ENCODE measurements at regions not wholly inside any gene's neighbourhood (a gene's known extent, or its start where the extent isn't known, plus 50 kb on each side); places are given as distances from the start of the nearest gene placed in this dataset.
"Not testable (repeated sequence)": the region's sequence is repeated elsewhere in the genome, so short reads cannot be mapped to it uniquely, and the experiment has no call there.

DNA sequence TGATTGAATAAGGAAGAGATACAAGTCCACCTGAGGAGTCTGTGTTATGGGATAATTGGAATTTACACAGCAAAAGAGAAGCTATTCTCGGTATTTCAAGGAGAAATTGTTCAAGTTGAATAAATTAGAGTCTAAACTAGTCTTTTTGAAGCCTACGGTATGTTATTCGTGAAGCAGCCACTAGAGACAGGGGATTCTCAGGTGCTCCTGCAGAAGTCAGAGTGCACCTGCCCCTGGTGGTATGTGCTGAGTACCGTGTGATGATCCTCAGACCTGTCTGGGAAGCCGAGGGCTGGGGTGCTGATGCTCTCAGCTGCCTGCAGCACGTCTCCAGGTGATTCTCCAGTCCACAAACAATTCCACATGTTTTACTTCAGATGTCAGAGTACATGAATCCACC, 1171.7 kb downstream of the RPIA start:
- POLR2A ChIA-PET = not testable (repeated sequence)

DNA sequence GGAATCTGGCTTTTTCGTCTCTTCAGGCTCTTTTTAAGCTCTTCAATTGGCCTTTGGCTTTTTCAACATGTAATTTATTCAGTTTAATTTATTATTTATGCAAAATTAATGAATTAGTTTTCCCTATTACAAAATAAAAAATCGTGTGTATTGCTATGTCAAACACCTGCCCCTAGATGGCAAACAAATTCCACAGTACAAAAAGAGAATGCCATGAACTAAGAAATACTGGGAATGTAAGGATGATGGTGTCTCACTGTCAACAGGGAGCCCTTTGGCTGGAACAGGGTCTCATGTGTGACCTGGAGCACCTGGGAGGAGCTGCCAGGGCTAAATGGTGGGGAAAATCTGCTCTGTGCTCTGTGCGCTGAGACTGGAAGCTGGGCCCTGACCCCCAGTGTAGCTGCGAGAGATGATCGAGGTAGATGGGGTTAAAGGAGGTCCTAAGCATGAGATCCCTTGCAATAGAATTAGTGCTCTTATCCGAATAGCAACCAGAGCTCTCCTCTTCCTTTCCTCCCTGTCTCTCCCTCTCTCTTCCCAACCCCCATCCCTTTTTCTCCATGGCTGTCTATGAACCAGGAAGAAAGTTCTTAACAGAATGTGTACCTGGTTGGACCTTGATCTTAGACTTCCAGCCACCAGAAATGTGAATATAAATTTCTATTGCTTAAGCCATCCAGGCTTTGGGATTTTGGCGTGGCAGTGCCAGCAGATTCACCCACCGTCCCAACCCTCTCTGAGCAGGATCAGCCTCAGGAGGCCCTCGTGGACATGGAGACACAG, 1183.5 kb downstream of the RPIA start:
- DNase-seq (ENCODE audit: low spot score); H3K9me3 ChIP-seq (ENCODE audit: low read length); H3K9me2 ChIP-seq (ENCODE audit: insufficient read depth, low read length); intact Hi-C loops (cut with micrococcal nuclease; ENCODE audit: unreplicated experiment); BruUV-seq (replicated peaks); H2AFZ ChIP-seq (ENCODE audit: low read length); H4K20me1 ChIP-seq (ENCODE audit: insufficient read depth, low read length); H3K4me2 ChIP-seq (ENCODE audit: low read length); CTCF ChIA-PET (ENCODE audit: unreplicated experiment); H3K27ac ChIP-seq (ENCODE audit: low read depth, low read length, poor library complexity, severe bottlenecking); POLR2A ChIA-PET; H3K79me2 ChIP-seq (ENCODE audit: insufficient read depth, low read depth, low read length); H3K4me3 ChIP-seq (ENCODE audit: low read depth, low read length, poor library complexity, severe bottlenecking); H3K36me3 ChIP-seq (ENCODE audit: insufficient read depth, low read length); H3K4me1 ChIP-seq (ENCODE audit: insufficient read depth, low read length, poor library complexity, severe bottlenecking): not testable (repeated sequence)
- TF ChIP-seq, protein P1, sequence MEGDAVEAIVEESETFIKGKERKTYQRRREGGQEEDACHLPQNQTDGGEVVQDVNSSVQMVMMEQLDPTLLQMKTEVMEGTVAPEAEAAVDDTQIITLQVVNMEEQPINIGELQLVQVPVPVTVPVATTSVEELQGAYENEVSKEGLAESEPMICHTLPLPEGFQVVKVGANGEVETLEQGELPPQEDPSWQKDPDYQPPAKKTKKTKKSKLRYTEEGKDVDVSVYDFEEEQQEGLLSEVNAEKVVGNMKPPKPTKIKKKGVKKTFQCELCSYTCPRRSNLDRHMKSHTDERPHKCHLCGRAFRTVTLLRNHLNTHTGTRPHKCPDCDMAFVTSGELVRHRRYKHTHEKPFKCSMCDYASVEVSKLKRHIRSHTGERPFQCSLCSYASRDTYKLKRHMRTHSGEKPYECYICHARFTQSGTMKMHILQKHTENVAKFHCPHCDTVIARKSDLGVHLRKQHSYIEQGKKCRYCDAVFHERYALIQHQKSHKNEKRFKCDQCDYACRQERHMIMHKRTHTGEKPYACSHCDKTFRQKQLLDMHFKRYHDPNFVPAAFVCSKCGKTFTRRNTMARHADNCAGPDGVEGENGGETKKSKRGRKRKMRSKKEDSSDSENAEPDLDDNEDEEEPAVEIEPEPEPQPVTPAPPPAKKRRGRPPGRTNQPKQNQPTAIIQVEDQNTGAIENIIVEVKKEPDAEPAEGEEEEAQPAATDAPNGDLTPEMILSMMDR (conservative IDR thresholded peaks at IDR 0.05; ENCODE audit: low read length) = peak; percentile 46

More for the DNA sequence above, 1171.7 kb downstream of the RPIA start:
- intact Hi-C loops (cut with micrococcal nuclease; ENCODE audit: unreplicated experiment); H3K4me2 ChIP-seq (ENCODE audit: low read length); H3K9me3 ChIP-seq (ENCODE audit: low read length); H3K36me3 ChIP-seq (ENCODE audit: insufficient read depth, low read length); H3K27ac ChIP-seq (ENCODE audit: low read depth, low read length, poor library complexity, severe bottlenecking); CTCF ChIA-PET (ENCODE audit: unreplicated experiment); H4K20me1 ChIP-seq (ENCODE audit: insufficient read depth, low read length); H3K4me1 ChIP-seq (ENCODE audit: insufficient read depth, low read length, poor library complexity, severe bottlenecking); DNase-seq (ENCODE audit: low spot score); H3K9me2 ChIP-seq (ENCODE audit: insufficient read depth, low read length); H3K79me2 ChIP-seq (ENCODE audit: insufficient read depth, low read depth, low read length); H3K4me3 ChIP-seq (ENCODE audit: low read depth, low read length, poor library complexity, severe bottlenecking); H2AFZ ChIP-seq (ENCODE audit: low read length); BruUV-seq (replicated peaks): not testable (repeated sequence)

DNA sequence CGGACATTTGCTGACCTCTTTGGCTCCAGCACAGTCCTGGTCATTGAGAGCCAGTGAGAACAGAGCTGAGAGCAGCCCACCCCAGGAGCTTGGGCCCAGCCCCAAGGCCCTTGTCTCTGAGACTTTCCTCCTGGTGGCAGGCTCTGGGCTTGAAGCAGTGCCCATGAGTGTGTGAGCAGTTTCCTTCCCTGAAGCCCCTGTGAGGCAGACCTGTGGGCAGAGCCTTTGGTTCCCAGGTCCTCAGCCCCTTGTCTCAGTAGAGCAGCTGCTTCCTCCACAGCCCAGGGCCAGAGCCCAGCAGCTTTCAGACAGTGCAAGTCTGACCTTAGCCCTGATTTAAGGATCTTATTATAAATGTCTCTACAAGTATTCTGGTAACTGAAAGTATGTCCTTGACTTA, 1185.0 kb downstream of the RPIA start:
- H3K79me2 ChIP-seq (ENCODE audit: insufficient read depth, low read depth, low read length); H3K27ac ChIP-seq (ENCODE audit: low read depth, low read length, poor library complexity, severe bottlenecking); CTCF ChIA-PET (ENCODE audit: unreplicated experiment); H4K20me1 ChIP-seq (ENCODE audit: insufficient read depth, low read length); H3K9me2 ChIP-seq (ENCODE audit: insufficient read depth, low read length); H2AFZ ChIP-seq (ENCODE audit: low read length); POLR2A ChIA-PET; H3K9me3 ChIP-seq (ENCODE audit: low read length); intact Hi-C loops (cut with micrococcal nuclease; ENCODE audit: unreplicated experiment); H3K36me3 ChIP-seq (ENCODE audit: insufficient read depth, low read length); BruUV-seq (replicated peaks); H3K4me3 ChIP-seq (ENCODE audit: low read depth, low read length, poor library complexity, severe bottlenecking); H3K4me2 ChIP-seq (ENCODE audit: low read length); DNase-seq (ENCODE audit: low spot score); H3K4me1 ChIP-seq (ENCODE audit: insufficient read depth, low read length, poor library complexity, severe bottlenecking): not testable (repeated sequence)

DNA sequence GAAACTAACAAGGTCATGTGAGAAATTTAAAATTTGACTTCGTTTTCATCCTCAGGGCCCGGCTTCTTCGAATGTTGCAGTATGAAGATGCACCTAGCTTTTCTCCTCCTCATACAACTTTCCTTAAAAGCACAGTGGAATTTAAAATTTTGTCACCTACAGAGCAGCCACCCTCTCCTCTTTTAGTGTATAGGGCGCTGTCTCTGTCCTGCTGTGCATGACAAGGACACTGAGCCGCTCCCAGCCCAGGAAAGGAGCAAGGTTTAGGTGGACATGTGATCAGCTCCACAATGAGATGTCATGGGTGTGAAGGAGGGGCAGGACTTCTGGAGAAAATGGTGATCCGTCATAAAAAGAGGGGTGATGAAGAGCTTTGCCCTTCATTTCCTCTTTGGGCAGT, 1185.4 kb downstream of the RPIA start:
- H4K20me1 ChIP-seq (ENCODE audit: insufficient read depth, low read length); DNase-seq (ENCODE audit: low spot score); H3K9me3 ChIP-seq (ENCODE audit: low read length); BruUV-seq (replicated peaks); H3K36me3 ChIP-seq (ENCODE audit: insufficient read depth, low read length); H3K27ac ChIP-seq (ENCODE audit: low read depth, low read length, poor library complexity, severe bottlenecking); POLR2A ChIA-PET; H3K79me2 ChIP-seq (ENCODE audit: insufficient read depth, low read depth, low read length); intact Hi-C loops (cut with micrococcal nuclease; ENCODE audit: unreplicated experiment); H2AFZ ChIP-seq (ENCODE audit: low read length); H3K4me2 ChIP-seq (ENCODE audit: low read length); H3K9me2 ChIP-seq (ENCODE audit: insufficient read depth, low read length); CTCF ChIA-PET (ENCODE audit: unreplicated experiment); H3K4me3 ChIP-seq (ENCODE audit: low read depth, low read length, poor library complexity, severe bottlenecking); H3K4me1 ChIP-seq (ENCODE audit: insufficient read depth, low read length, poor library complexity, severe bottlenecking): not testable (repeated sequence)

DNA sequence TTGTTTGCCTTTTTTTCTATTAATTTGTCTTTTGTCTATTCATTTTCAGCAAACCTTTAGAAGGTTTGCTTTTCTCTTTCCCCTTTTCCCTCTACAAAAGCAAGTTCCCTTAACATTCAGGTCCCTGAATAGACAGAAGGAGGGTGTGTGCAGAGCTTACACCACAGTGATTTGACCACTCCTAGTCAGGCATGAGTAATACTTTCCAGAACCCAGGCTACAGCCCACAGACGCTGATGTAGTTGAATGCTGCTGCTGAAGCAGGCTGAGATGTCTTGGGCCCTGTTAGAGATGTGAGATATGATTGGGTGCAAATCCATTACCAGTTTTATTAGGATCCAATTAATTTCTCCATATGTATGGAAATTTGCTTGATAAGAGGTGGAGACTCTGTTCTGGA, 1191.4 kb downstream of the RPIA start:
- H3K79me2 ChIP-seq (ENCODE audit: insufficient read depth, low read depth, low read length); DNase-seq (ENCODE audit: low spot score); BruUV-seq (replicated peaks); H3K4me1 ChIP-seq (ENCODE audit: insufficient read depth, low read length, poor library complexity, severe bottlenecking); H2AFZ ChIP-seq (ENCODE audit: low read length); H3K27ac ChIP-seq (ENCODE audit: low read depth, low read length, poor library complexity, severe bottlenecking); H4K20me1 ChIP-seq (ENCODE audit: insufficient read depth, low read length); POLR2A ChIA-PET; intact Hi-C loops (cut with micrococcal nuclease; ENCODE audit: unreplicated experiment); H3K9me3 ChIP-seq (ENCODE audit: low read length); CTCF ChIA-PET (ENCODE audit: unreplicated experiment); H3K4me3 ChIP-seq (ENCODE audit: low read depth, low read length, poor library complexity, severe bottlenecking); H3K9me2 ChIP-seq (ENCODE audit: insufficient read depth, low read length); H3K4me2 ChIP-seq (ENCODE audit: low read length); H3K36me3 ChIP-seq (ENCODE audit: insufficient read depth, low read length): not testable (repeated sequence)

DNA sequence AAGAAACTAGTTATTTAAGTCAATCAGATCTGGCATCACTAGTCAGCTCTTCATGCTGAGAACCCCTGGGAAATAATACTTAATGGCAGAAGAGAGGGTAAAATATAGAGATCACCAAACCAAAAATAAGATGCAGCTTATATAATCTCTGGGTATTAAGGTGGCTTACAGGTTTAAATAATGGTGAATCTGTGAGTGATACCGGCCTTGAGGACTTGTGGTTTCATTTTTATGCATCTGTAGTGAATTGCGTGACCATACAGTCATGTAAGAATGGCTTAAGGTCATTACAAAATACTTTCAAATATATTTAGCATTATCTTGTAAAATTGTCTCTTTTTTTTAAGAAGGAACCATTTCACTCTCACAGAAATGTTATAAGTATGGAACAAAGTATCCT, 1192.2 kb downstream of the RPIA start:
- H2AFZ ChIP-seq (ENCODE audit: low read length); intact Hi-C loops (cut with micrococcal nuclease; ENCODE audit: unreplicated experiment); BruUV-seq (replicated peaks); DNase-seq (ENCODE audit: low spot score); H3K9me2 ChIP-seq (ENCODE audit: insufficient read depth, low read length); CTCF ChIA-PET (ENCODE audit: unreplicated experiment); H3K27ac ChIP-seq (ENCODE audit: low read depth, low read length, poor library complexity, severe bottlenecking); H3K36me3 ChIP-seq (ENCODE audit: insufficient read depth, low read length); H3K4me2 ChIP-seq (ENCODE audit: low read length); H3K79me2 ChIP-seq (ENCODE audit: insufficient read depth, low read depth, low read length); POLR2A ChIA-PET; H3K4me1 ChIP-seq (ENCODE audit: insufficient read depth, low read length, poor library complexity, severe bottlenecking); H3K9me3 ChIP-seq (ENCODE audit: low read length); H4K20me1 ChIP-seq (ENCODE audit: insufficient read depth, low read length); H3K4me3 ChIP-seq (ENCODE audit: low read depth, low read length, poor library complexity, severe bottlenecking): not testable (repeated sequence)
